ENCODE measurements at regions not wholly inside any gene's neighbourhood (a gene's known extent, or its start where the extent isn't known, plus 50 kb on each side); places are given as distances from the start of the nearest gene placed in this dataset.

DNA sequence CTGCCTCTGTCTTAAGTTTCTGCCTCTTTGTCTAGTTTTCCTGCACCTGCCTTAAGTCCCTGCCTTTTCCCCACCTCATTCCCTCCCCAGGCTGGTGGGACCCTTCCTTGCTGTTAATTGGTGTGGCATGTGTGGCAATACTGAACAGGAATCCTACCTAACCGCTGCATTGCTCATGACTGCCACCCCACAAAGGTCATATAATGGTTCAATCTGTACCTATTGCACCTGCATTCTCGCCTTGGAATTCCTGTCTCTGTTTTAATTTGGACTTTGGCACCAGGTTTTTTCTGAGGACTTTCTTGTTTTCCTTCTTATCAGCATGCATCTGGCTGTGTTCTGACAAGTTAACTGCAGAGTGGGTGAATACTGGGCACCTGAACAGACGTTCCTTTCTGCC is 966.2 kb upstream of the TMEM132C start:
- no peak for DNase-seq

DNA sequence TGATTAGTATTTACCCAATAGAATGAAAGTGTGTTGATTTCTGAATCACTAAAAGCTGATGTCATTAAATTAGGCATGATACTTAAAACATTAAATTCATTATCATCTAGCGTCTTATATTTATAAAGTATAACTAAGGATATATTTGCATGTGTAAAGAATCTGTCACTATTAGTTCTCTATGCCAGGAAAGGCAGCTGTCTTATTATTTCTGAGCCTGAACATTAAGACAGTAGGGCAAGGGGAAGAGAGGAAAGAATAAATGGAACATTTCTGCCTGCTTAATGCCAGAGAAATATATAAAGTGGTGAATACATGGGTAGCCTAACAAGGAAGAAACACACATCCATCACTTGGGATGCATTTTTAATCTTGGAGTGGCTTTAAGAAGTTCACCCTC is 965.1 kb upstream of the TMEM132C start:
- no peak for DNase-seq

DNA sequence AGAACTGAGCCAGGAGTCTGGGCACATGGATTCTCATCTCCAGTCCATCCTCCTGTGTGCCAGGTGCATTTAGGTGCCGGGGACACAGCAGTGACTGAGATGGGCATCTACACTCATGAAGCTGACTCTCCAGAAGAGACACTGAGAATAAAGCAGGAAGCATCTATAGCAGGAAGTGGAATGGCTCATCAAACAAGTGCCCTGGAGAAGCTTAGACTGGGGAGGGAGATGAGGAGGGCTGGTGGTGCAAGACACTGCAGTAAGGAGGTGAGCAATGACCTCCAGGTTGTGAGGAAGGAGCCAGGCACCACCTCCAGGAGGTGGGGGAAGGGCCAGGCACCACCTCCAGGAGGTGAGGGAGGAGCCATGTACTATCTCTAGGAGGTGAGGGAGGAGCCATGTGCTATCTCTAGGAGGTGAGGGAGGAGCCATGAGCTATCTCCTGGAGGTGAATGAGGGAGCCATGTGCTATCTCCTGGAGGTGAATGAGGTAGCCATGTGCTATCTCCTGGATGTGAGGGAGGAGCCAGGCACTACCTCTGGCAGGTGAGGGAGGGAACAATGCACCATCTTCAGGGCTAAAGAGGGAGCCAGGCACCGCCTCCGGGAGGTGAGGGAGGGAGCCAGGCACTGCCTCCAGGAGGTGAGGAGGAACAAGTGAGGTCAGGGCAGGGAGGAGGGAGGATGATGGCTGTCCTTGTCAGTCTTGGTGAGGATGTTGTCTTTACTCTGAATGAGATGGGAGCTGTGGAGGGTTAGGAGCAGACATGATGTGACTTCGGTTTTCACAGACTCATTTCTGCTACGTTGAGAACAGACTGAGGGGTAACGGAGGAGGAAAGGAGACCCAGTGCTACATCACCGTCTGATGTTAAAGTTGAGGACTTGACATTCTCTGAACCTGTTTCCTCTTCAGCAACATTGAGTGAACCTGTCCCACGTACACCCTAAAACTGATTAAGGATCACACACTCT is 961.9 kb upstream of the TMEM132C start:
- DNase-seq, result no peak

DNA sequence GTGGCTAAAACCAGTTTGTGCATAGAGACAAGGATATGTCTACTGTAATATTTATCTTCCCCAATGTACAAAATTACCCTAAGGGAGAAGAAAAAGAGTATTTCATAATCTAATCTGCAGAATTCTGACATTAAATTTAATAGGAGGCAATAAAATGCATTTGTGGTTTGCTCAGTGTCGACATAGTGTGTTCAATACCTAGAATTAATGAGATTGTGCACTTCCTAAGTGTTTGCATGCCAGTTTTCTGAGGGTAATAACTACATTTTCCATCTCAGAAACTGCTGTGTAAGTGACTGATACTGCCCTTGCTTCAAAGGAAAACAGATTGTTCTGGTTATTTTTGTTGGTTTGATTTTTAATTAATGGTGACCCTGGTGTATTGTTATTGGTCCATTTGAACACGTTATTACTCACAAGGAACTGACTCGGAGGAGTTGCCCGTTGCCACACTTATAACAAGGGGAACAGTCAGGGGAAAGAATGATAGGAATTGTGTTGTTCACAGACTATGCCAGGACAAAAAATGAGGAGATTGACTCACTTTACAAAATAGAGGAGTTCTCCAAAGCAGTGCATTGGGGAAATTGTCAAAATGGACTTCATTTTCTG is 960.3 kb upstream of the TMEM132C start:
- DNase-seq, result no peak

DNA sequence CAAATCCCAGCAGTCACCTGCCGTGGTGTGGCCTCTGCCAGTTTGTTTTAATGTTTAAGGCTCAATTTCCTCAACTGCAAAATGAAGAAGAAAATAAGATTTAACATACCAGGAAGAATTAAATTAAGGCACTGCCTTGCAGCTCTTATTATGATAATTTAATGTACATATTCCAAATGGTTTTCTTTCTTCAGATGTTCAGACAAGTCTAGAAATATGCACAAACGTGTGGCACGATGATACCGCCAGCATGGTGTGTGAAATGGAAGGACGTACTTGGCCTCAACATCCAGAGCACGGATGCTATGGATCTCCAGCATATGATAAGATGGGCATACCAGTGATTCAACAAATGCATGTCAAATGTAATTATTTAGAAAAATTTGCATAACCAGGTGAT is 959.4 kb upstream of the TMEM132C start:
- no peak for DNase-seq

DNA sequence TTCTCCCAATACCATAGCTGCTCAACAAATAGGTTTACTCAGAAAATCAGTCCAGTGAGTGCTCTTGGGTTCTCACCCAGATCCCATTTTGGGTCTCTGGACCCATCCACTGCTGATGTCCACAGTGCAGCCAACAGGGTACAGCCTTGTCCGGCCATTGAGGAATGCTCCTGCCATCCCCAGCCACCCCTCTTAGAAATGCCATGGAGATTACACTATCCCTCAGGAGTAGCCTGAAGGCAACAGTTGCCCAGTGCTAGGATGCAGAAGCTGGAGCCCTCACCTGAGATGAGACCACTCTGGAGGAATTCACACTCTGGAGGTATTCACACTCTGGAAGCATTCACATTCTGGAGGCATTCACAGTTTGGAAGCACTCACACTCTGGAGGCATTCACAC is 958.8 kb upstream of the TMEM132C start:
- no peak for DNase-seq

DNA sequence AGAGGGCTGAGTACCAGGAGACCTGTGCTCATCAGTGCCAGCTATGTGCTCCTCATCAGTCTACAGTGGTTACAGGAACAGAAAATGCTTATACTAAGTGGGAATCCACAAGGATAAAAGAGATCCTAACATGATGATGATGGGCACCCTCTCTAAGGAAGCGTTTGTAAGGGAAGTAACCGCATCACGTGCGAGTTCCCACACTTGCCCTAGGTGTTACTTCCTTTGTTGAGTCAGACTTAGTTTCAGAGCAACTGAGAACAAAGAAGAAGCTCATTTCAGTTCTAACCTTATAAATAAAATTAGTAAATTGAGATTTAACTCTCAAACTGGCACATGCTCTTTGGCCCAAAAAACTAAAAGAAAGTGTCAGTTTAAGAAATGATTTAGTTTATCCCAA is 956.4 kb upstream of the TMEM132C start:
- DNase-seq, result no peak

DNA sequence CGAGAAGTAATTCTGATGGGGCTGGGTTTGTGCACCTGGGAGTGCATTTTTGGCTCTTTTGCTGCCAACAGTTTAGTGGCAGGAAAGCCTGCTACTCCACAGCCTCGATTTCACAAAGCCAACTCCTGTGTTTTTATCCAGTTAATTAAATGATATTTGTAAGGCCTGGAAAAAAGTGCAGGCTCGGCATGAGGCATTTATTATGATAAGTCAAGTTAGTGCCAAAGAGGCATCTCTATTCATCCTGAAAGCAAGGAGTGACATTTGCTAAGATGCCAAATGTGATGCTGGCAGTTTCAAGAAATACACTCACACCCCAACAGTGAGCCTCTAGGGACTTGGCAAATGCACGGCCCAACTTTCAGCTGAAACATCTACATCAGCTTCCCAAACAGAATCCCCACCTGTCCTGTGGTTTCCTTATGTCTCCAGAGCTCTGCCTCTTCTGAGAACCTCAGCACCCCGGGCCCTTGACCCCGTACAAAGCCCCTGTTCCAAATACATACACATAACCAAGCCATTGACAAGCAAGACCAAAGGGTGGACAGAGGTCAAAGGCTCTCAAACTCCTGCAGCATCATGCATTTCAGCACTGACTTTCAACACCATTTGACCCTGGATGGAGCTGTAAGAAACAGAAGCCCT is 955.1 kb upstream of the TMEM132C start:
- no peak for DNase-seq

DNA sequence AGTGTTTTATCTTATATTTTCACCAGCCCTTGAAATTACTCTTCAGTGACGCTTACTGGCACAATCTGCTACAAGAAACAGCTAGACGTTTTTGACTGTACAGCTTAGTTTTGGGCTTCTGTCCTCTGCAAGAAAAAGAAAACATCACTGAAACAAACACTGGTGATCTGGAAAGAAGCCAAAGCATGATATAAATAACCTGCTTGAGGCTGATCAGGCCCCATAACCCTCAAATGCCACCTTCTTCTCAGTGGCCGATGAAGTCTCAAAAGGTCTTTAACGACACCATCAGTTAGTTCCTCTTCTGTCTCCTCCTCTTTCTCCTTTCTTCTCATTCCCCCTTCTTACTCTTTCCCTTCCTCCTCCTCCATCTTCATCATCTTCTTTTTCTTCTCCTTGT is 942.3 kb upstream of the TMEM132C start:
- no peak for DNase-seq

DNA sequence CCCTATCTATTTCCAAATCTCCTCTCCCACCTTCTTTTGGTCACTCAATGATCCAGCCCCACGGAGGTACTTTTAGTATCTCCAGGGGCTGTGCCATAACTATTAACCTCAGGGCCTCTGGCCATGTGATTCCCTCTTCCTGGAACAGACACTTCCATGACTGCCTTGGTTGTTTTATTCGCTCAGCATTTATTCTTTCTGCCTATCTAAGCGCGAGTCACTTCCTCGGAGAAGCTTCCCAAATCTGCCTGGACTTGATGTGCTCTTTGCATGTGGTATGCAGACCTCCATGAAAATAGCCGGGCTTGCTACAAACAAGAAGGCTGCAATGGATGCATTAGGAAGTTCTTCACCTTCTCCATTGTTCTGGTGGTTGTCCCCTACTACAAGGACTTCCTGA is 939.0 kb upstream of the TMEM132C start:
- no peak for DNase-seq

DNA sequence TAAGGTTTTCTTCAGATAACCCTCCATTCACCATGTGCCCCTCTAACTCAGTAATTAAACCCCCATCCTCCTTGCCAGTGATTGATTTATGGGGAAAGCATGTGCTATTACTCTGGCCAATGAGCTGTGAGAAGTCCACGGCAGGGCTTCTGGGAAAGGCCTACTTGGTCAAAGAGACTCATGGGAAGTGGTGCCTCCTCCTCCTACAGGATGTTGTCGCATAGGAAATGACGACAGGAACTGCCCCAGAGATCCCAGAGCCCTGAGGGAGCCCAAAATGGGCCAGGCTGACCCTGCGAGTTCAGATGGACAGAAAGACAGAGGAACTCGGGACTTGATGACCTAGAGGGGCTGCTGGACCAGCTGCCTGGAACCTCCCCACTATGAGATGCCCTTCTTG is 938.1 kb upstream of the TMEM132C start:
- no peak for DNase-seq

DNA sequence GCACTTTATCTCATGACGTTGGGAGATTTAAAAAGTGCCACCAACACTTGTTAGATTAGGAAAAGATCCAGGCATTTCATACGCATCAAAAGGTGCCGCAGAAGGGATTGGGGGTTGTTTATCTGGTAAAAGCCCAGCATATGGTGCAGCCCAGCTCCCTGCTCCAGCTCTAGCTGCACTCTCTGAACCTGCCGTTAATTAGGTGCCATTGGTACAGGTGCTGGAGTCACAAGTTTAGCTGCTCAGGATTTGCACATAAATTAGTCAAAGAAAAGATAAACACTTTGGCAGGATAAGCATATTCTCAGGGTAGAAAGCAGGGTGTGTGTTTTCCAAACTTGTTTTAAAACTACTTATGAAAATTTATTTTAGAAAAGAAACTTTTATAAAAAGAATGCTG is 932.6 kb upstream of the TMEM132C start:
- no peak for DNase-seq

DNA sequence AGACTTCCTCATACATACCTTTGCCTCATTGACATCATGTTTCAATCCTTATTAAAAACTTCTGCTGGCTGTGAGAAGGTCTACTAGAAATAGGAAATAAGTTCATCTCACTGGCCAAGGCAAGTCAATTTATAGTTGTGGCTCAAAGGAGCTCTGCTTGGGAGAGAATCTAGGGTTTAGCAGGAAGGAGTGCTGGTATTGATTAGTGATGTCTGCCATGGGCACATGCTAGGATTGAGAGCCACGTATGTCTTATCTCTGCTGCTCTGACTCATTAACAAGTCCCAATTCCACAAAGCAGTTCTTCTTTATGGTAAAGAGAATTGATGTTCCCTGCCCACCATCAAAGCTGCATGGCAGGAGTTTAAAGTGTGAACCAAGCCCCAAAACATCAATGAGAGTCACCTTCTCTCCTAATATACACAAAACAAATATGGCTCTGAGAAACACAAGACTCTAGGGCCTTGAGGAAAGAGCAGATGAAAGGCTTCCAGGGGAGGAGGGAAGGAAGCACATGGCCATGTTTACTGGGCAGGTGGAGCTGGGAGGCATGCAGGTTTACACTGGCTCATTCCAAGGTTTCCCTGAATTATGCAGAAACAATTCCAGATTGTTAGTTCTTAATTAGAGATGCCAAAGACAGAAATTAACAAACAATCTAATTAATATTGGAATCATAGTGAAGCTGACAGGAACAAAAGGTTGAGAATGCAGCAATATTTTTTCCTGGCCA is 931.9 kb upstream of the TMEM132C start:
- no peak for DNase-seq

DNA sequence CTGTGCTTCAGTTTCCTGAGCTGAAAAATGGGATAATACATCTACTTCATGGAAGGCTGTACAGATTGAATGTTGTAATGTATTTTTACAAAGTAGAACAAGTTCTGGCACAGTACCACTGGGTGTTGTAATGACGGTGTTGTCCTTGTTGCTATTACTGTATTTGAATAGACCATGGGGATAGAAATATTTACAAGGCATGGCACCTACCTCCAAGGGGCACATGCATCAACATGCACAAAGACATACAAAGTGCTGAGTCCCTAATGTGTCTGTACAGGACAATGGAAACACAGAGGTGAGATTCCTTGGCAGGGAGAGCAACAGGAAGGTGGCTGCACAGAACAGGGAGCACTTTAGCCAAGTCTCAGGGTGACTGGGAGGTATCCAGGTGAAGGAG is 930.6 kb upstream of the TMEM132C start:
- DNase-seq, result no peak

DNA sequence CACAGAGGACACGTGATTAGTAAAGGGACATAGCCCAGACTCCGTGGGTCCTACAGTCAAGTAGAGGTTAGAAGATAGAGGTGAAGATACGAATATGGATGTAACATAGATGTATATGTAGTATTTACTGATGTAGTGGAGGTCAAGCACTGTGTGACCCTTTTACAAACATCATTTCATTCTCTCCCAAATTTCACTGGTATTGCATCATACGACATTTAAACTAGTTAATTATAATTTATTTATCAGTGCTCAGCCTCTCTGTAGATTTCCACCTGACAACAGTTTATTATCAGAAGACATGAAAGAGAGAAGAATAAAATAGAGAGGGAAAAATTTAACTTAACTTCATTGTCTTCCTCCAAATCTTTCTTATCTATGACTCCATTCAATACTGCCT is 927.9 kb upstream of the TMEM132C start:
- no peak for DNase-seq

DNA sequence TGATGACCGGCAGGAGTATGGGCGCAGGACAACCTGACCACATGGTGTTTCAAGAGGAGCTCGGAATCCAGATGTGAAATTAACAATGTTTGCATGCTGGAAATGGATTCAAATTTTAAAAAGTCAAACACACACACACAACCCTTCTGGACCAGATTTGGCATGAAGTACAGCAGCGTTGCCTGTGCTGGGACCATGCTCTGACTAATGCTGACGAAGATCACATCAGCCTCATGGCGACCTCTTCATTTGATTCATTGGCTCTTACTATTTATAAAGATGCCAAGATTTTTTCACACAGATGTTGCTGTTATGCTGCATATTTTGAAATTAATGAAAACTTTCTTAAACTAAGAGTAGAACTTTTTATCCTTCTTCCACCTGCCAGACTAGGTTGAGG is 926.6 kb upstream of the TMEM132C start:
- no peak for DNase-seq

DNA sequence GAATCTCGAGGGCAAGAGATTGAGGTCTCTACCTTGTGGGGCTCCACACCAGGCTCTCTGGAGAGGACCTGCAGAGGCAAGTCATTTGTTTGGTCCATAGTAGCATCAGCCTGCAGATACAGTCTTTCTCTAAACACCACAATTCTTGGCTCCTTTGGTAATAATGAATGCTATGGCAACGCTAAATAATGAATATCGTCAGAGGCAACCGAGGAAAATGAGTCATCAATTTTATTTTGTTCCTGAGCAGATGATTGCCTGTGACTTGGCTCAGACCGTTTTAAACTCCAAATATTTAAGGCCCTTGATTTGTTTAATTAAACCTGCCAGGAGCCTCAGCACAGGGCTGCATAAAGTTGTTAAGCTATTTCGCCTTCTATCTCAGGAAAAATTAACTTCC is 924.1 kb upstream of the TMEM132C start:
- no peak for DNase-seq

DNA sequence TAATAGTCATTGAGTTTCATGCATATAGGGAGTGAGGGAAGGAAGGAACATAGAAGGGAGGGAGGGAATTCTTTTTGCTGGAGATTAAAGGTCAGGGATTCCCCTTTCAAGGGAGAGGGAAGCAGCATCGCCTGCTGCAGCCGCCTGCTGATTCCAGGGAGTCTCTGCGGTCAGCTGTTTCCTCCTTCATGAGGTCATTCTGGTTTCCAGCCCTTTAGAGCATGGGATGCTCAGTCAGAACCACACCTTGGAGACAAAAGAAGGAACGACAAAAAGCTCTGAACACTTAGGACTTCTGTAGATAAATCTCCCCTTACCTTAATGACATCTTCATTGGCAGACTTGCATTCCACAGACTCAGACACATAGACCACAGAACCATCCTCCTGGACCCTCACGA is 923.0 kb upstream of the TMEM132C start:
- no peak for DNase-seq

DNA sequence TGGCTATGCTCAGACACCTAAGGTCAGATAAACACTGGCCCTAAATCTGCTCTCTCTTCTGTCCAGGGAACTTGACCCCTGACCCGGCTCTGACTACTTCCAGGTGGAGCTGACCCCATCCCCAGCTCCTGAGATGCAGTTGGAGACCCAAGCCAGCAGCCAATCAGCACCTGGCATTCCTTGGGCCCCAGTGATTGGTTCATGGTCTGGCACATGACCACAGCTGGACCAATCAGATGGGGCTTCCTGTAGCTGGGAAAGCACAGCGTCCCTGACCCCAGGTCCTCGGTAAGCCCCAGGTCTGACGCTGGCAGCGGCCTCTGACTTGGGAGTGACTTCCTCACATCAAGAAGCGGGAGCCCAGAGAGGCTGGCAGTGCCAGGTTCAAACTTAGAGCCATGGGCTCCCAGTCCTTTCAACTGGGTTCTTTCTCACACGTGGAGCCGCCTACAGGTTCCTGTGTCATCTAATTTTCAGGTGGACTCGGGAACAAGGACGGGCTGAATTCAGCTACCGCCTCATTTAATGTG is 915.4 kb upstream of the TMEM132C start:
- no peak for DNase-seq

DNA sequence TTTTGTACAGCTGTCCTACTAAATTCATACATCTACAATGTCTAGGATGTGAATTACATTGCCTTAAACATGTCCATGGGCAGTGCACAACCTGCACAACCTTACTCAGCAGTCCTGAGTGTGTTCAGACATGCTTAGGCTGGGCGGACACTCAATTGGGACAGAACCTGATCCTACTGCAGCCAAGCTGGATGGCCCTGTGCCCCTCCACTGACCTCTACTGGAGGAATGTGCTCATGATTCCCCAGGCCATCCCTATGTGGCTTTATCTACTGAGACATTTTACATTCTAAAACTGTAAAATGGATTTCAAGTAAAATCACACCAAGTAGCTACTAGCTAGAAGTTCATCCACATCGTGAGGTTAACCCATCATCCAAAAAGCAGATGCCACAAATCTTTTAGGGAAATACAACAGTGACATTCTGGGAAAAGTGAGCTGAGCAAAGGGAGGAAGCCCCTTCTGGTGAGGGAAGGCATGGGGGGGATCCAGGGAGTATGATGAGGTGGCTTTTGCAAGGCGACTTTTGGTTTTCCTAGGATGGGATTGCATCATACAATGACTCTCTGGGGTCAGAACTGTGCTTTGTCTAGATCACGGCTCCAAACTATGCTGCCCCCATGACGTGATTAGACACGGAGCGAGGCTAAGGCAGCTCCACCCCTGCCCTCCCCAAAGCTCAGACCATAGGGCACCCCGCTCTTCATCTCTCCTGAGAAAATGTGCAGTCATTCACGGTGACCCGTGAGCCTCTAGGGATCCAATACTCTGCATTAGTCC is 911.7 kb upstream of the TMEM132C start:
- DNase-seq, result no peak

DNA sequence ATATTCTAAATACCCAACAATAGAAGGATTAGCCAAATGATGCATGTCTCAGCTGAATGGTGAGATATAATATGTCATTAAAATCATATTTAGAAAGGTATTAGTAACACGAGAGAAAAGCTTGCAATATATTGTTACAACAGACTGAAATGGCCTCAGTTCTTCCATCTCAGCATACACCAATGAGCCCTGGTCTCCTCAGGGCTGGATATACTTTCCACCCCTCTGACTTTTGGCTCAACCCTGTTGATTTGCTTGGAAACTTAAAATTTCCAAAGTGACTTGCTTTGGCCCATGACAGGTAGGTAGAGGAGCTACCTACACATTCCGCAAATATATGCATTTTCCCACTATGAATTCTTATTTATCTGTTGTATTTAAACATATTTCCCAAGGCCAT is 908.1 kb upstream of the TMEM132C start:
- DNase-seq, result no peak

DNA sequence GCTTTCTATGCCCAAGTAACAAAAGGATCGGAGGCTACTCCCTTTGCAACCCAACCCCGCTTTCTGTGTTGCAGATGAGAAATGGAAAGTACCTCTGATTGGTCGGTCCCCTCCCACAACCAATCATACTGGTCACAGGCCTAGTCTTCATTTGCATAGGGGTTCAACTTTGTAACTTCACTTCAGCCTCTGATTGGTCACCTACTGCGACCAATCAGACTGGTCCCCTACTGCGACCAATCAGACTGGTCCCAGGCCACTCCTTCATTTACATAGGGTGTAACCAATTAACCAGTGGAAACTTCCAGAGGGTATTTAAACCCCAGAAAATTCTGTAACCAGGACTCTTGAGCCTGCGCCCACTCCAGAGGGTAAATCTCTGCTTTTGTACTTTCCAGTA is 906.4 kb upstream of the TMEM132C start:
- no peak for DNase-seq
